AG08395 (cell line): ENCODE measurements at regions not wholly inside any gene's neighbourhood (a gene's known extent, or its start where the extent isn't known, plus 50 kb on each side); places are given as distances from the start of the nearest gene placed in this dataset.

Source experiments
- DNase-seq: peaks from one replicate; pipeline ENCODE4 v3.0.0; 2012; ENCODE audit warnings: mixed read lengths, low spot score

GRCh38 chr13:24008679-24009078 lies 111.4 kb upstream of the C1QTNF9B start:
- DNase-seq = peak; percentile 31

GRCh38 chr13:24011266-24011665 lies 114.0 kb upstream of the C1QTNF9B start:
- no peak for DNase-seq

- no peak for DNase-seq
These were observed 115.3 kb upstream of the C1QTNF9B start for GRCh38 chr13:24012648-24013047.

GRCh38 chr13:24013189-24013588 lies 115.9 kb upstream of the C1QTNF9B start:
- DNase-seq = no peak

GRCh38 chr13:24016046-24016445 lies 118.7 kb upstream of the C1QTNF9B start:
- no peak for DNase-seq

- DNase-seq = no peak
These were observed 125.3 kb upstream of the C1QTNF9B start for GRCh38 chr13:24022568-24022967.

GRCh38 chr13:24023073-24023472 lies 125.8 kb upstream of the C1QTNF9B start:
- no peak for DNase-seq

GRCh38 chr13:24027494-24027893 lies 130.2 kb upstream of the C1QTNF9B start:
- DNase-seq = no peak

- DNase-seq = peak; percentile 65
These were observed 128.3 kb upstream of the SPATA13 start for GRCh38 chr13:24032252-24032651.

GRCh38 chr13:24032674-24033073 lies 127.8 kb upstream of the SPATA13 start:
- DNase-seq = peak; percentile 38

- peak; percentile 64 for DNase-seq
These were observed 126.8 kb upstream of the SPATA13 start for GRCh38 chr13:24033527-24034302.

- no peak for DNase-seq
These were observed 125.1 kb upstream of the SPATA13 start for GRCh38 chr13:24035411-24035810.

GRCh38 chr13:24036115-24036514 lies 124.4 kb upstream of the SPATA13 start:
- peak; percentile 31 for DNase-seq

GRCh38 chr13:24038405-24038804 lies 122.1 kb upstream of the SPATA13 start:
- no peak for DNase-seq

GRCh38 chr13:24038841-24039330 lies 121.6 kb upstream of the SPATA13 start:
- peak; percentile 68 for DNase-seq

GRCh38 chr13:24039621-24040475 lies 120.7 kb upstream of the SPATA13 start:
- no peak for DNase-seq

- no peak for DNase-seq
These were observed 119.7 kb upstream of the SPATA13 start for GRCh38 chr13:24040835-24041234.

GRCh38 chr13:24041651-24042225 lies 118.8 kb upstream of the SPATA13 start:
- DNase-seq = no peak

- DNase-seq = no peak
These were observed 117.6 kb upstream of the SPATA13 start for GRCh38 chr13:24042710-24043440.

- no peak for DNase-seq
These were observed 116.8 kb upstream of the SPATA13 start for GRCh38 chr13:24043590-24044350.

- no peak for DNase-seq
These were observed 114.9 kb upstream of the SPATA13 start for GRCh38 chr13:24045597-24045996.
